HFF-Myc (cell line): ENCODE measurements at regions not wholly inside any gene's neighbourhood (a gene's known extent, or its start where the extent isn't known, plus 50 kb on each side); places are given as distances from the start of the nearest gene placed in this dataset.

Source experiments
- DNase-seq: peaks from one replicate; pipeline ENCODE4 v3.0.0-alpha.2; 2011; ENCODE audit warnings: low read depth; ENCODE audit errors: extremely low read depth
- H3K4me3 ChIP-seq: replicated peaks from 2 replicates; pipeline ENCODE4 v1.5.1; 2011; ENCODE audit warnings: low read depth, mild to moderate bottlenecking, control low read depth, low read length
- CTCF ChIP-seq: IDR thresholded peaks from 2 replicates; pipeline ENCODE4 v1.5.1; 2012; ENCODE audit warnings: mild to moderate bottlenecking, low read depth, low read length, control low read depth; ENCODE audit errors: missing control alignments

DNA sequence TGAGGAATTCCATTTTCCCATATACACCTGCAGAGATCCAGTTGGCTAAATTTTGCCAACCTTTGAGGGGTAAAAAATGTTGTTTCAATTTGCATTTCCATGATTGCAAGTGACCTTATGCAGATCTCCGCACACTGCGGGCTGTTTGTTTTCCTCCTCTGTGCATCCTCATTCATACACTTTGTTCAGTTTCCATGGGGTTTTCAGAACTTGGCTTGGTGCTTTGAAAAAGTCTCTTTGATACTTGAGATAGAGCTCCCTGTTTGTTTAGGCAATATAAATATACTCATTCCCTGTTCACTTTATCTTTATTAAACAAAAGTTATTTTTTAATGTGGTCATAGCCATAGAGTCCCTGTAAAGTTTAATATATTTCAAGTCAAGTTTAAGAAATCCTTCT, 353.1 kb downstream of the CMPK2 start:
- H3K4me3 ChIP-seq: no peak overlapping the region
- no peak for TF ChIP-seq CTCF
- no peak for DNase-seq

- no peak for DNase-seq
- no peak for TF ChIP-seq CTCF
- H3K4me3 ChIP-seq: no peak overlapping the region
Measured at GRCh38 chr2:6516674-6517073, 349.0 kb downstream of the CMPK2 start.

DNA sequence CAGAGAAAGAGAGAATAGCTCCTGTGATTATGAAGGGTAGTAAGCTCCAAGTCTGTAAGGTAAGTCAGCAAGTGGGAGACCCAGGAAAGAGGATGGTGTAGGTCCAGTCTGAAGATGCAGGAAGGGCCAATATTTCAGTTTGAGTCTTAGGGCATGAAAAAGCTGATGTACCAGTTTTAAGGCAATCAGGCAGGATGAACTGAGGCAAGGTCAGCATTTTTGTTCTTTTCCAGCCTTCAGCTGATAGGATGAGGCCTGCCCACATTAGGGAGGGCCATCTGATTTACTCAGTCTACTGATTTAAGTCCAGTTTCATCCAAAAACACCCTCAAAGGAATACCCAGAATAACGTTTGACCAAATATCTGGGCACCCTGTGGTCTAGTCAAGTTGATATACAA, 347.3 kb downstream of the CMPK2 start:
- DNase-seq: no peak
- no peak for TF ChIP-seq CTCF
- H3K4me3 ChIP-seq: no peak overlapping the region

GRCh38 chr2:6523476-6523875, 342.2 kb downstream of the CMPK2 start:
- TF ChIP-seq CTCF: no peak
- no peak for DNase-seq
- H3K4me3 ChIP-seq: no peak overlapping the region

GRCh38 chr2:6524691-6525474, 340.8 kb downstream of the CMPK2 start:
- TF ChIP-seq CTCF: no peak
- DNase-seq: peak; percentile 15

DNA sequence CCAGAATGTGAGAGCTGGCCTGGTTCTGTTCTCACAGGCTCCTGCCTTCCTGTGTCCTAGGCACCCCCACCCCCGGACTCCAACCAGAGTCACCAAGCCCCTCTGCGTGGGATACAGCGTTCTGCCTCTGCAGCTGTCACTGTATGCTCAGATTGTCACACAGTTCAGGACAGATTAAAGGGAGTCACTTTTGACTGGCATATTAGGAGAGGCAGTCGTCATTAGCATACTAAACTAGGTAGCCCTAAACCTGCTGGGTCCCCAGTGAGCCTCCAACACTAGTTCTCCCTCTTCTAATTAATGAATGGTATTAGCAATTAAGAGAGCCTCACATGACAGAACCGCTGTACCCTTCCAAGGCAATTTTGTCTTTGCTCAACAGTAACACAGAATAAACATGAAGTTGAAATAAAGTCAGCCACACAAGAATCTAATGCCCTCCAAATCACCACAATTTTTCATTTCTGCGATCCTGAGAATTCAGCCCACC, 340.2 kb downstream of the CMPK2 start:
- no peak overlapping the region for H3K4me3 ChIP-seq
- no peak for DNase-seq
- TF ChIP-seq CTCF: no peak

More at GRCh38 chr2:6524691-6525474, 340.8 kb downstream of the CMPK2 start:
- no peak overlapping the region for H3K4me3 ChIP-seq
